ENCODE measurements at regions not wholly inside any gene's neighbourhood (a gene's known extent, or its start where the extent isn't known, plus 50 kb on each side); places are given as distances from the start of the nearest gene placed in this dataset.

GRCh38 chr7:81627536-81628287, 142.1 kb downstream of the HGF start:
- H2BK12ac ChIP-seq (ENCODE audit: low read length) = no peak overlapping the region
- no peaks in the 10 kb centered on the region for H3K27me3 ChIP-seq (ENCODE audit: insufficient read depth, low read length)
- no peaks in the 10 kb centered on the region for H3K9me3 ChIP-seq (ENCODE audit: insufficient read depth, low read depth, low read length)
- no peak for DNase-seq
- H2BK120ac ChIP-seq (ENCODE audit: insufficient read depth, low read length, poor library complexity) = no peak overlapping the region
- H3K27ac ChIP-seq (ENCODE audit: low read depth, low read length) = no peak overlapping the region
- no peaks in the 10 kb centered on the region for H3K4me1 ChIP-seq (ENCODE audit: control insufficient read depth in 1 of 2, insufficient read depth in 2 of 2, low read length in 2 of 2)
- no peak overlapping the region for H2AFZ ChIP-seq (ENCODE audit: insufficient read depth, low read length, poor library complexity)
- no peak overlapping the region for H3K18ac ChIP-seq (ENCODE audit: low read length)
- H4K12ac ChIP-seq (ENCODE audit: low read depth, low read length) = no peak overlapping the region
- H4K8ac ChIP-seq (ENCODE audit: low read depth, low read length) = no peak overlapping the region
- no peak overlapping the region for H2AK5ac ChIP-seq (ENCODE audit: low read length)
- H3K14ac ChIP-seq (ENCODE audit: low read length) = no peak overlapping the region
- no peak overlapping the region for H3K23ac ChIP-seq (ENCODE audit: low read length)
- H3K4ac ChIP-seq (ENCODE audit: low read depth, low read length) = no peak overlapping the region
- no peaks in the 10 kb centered on the region for H3K36me3 ChIP-seq (ENCODE audit: control insufficient read depth in 1 of 2, insufficient read depth in 2 of 2, low read length in 2 of 2)
- H3K79me2 ChIP-seq (ENCODE audit: control insufficient read depth, insufficient read depth, low read length, poor library complexity) = no peaks in the 10 kb centered on the region
- no peak overlapping the region for H3K4me2 ChIP-seq (ENCODE audit: low read length)
- no peak overlapping the region for H3K4me3 ChIP-seq (ENCODE audit: low read depth, low read length)
- no CpG with 5 or more reads among the region's 6 CpGs for WGBS (ENCODE audit: extremely low coverage, insufficient coverage, insufficient read length)
- H4K91ac ChIP-seq (ENCODE audit: low read depth, low read length) = no peak overlapping the region
- H3K79me1 ChIP-seq (ENCODE audit: low read length) = no peaks in the 10 kb centered on the region
- H2BK5ac ChIP-seq (ENCODE audit: low read depth, low read length, poor library complexity) = no peak overlapping the region
- H3K9ac ChIP-seq (ENCODE audit: low read length) = no peak overlapping the region

- no peak overlapping the region for H2AFZ ChIP-seq (ENCODE audit: insufficient read depth, low read length, poor library complexity)
- H3K18ac ChIP-seq (ENCODE audit: low read length) = no peak overlapping the region
- no peak overlapping the region for H2BK5ac ChIP-seq (ENCODE audit: low read depth, low read length, poor library complexity)
- no peak overlapping the region for H3K4ac ChIP-seq (ENCODE audit: low read depth, low read length)
- no peak overlapping the region for H3K4me3 ChIP-seq (ENCODE audit: low read depth, low read length)
- H3K14ac ChIP-seq (ENCODE audit: low read length) = no peak overlapping the region
- no peak for DNase-seq
- H3K4me1 ChIP-seq (ENCODE audit: control insufficient read depth in 1 of 2, insufficient read depth in 2 of 2, low read length in 2 of 2) = no peaks in the 10 kb centered on the region
- no peak overlapping the region for H2BK12ac ChIP-seq (ENCODE audit: low read length)
- H2BK120ac ChIP-seq (ENCODE audit: insufficient read depth, low read length, poor library complexity) = no peak overlapping the region
- no peak overlapping the region for H3K9ac ChIP-seq (ENCODE audit: low read length)
- WGBS (ENCODE audit: extremely low coverage, insufficient coverage, insufficient read length) = no CpG with 5 or more reads among the region's 1 CpG
- no peaks in the 10 kb centered on the region for H3K9me3 ChIP-seq (ENCODE audit: insufficient read depth, low read depth, low read length)
- H2AK5ac ChIP-seq (ENCODE audit: low read length) = no peak overlapping the region
- H4K12ac ChIP-seq (ENCODE audit: low read depth, low read length) = no peak overlapping the region
- no peak overlapping the region for H4K91ac ChIP-seq (ENCODE audit: low read depth, low read length)
- H3K79me2 ChIP-seq (ENCODE audit: control insufficient read depth, insufficient read depth, low read length, poor library complexity) = no peaks in the 10 kb centered on the region
- no peaks in the 10 kb centered on the region for H3K79me1 ChIP-seq (ENCODE audit: low read length)
- no peak overlapping the region for H3K23ac ChIP-seq (ENCODE audit: low read length)
- no peak overlapping the region for H4K8ac ChIP-seq (ENCODE audit: low read depth, low read length)
- H3K36me3 ChIP-seq (ENCODE audit: control insufficient read depth in 1 of 2, insufficient read depth in 2 of 2, low read length in 2 of 2) = no peaks in the 10 kb centered on the region
- H3K27ac ChIP-seq (ENCODE audit: low read depth, low read length) = no peak overlapping the region
- H3K4me2 ChIP-seq (ENCODE audit: low read length) = no peak overlapping the region
- H3K27me3 ChIP-seq (ENCODE audit: insufficient read depth, low read length) = no peaks in the 10 kb centered on the region
Observed at GRCh38 chr7:81626008-81626407, 143.8 kb downstream of the HGF start.

- Histone ChIP-seq H3K4me2 (ENCODE audit: low read length) (no peak overlapping the region), H3K23ac (ENCODE audit: low read length) (no peak overlapping the region), H3K27me3 (ENCODE audit: insufficient read depth, low read length) (no peaks in the 10 kb centered on the region), H2BK5ac (ENCODE audit: low read depth, low read length, poor library complexity) (no peak overlapping the region), H3K79me2 (ENCODE audit: control insufficient read depth, insufficient read depth, low read length, poor library complexity) (no peaks in the 10 kb centered on the region), H3K4me1 (ENCODE audit: control insufficient read depth in 1 of 2, insufficient read depth in 2 of 2, low read length in 2 of 2) (no peaks in the 10 kb centered on the region), H3K9me3 (ENCODE audit: insufficient read depth, low read depth, low read length) (no peaks in the 10 kb centered on the region), H3K36me3 (ENCODE audit: control insufficient read depth in 1 of 2, insufficient read depth in 2 of 2, low read length in 2 of 2) (no peaks in the 10 kb centered on the region), H4K8ac (ENCODE audit: low read depth, low read length) (no peak overlapping the region), H3K79me1 (ENCODE audit: low read length) (no peaks in the 10 kb centered on the region), H4K91ac (ENCODE audit: low read depth, low read length) (no peak overlapping the region), H2BK120ac (ENCODE audit: insufficient read depth, low read length, poor library complexity) (no peak overlapping the region), H3K14ac (ENCODE audit: low read length) (no peak overlapping the region), H3K18ac (ENCODE audit: low read length) (no peak overlapping the region), H4K12ac (ENCODE audit: low read depth, low read length) (no peak overlapping the region), H3K4me3 (ENCODE audit: low read depth, low read length) (no peak overlapping the region), H2AK5ac (ENCODE audit: low read length) (no peak overlapping the region), H2AFZ (ENCODE audit: insufficient read depth, low read length, poor library complexity) (no peak overlapping the region), H3K4ac (ENCODE audit: low read depth, low read length) (no peak overlapping the region), H2BK12ac (ENCODE audit: low read length) (no peak overlapping the region), H3K27ac (ENCODE audit: low read depth, low read length) (no peak overlapping the region), H3K9ac (ENCODE audit: low read length) (no peak overlapping the region)
- DNase-seq = no peak
- WGBS (ENCODE audit: extremely low coverage, insufficient coverage, insufficient read length) = no CpG with 5 or more reads among the region's 6 CpGs
Observed at GRCh38 chr7:81624650-81625631, 144.9 kb downstream of the HGF start.

GRCh38 chr7:81624021-81624592, 145.7 kb downstream of the HGF start:
- Histone ChIP-seq H3K36me3 (ENCODE audit: control insufficient read depth in 1 of 2, insufficient read depth in 2 of 2, low read length in 2 of 2) (no peaks in the 10 kb centered on the region), H2BK5ac (ENCODE audit: low read depth, low read length, poor library complexity) (no peak overlapping the region), H4K12ac (ENCODE audit: low read depth, low read length) (no peak overlapping the region), H3K9ac (ENCODE audit: low read length) (no peak overlapping the region), H3K9me3 (ENCODE audit: insufficient read depth, low read depth, low read length) (no peaks in the 10 kb centered on the region), H3K4ac (ENCODE audit: low read depth, low read length) (no peak overlapping the region), H3K4me2 (ENCODE audit: low read length) (no peak overlapping the region), H2BK120ac (ENCODE audit: insufficient read depth, low read length, poor library complexity) (no peak overlapping the region), H3K27me3 (ENCODE audit: insufficient read depth, low read length) (no peaks in the 10 kb centered on the region), H3K79me1 (ENCODE audit: low read length) (no peaks in the 10 kb centered on the region), H4K91ac (ENCODE audit: low read depth, low read length) (no peak overlapping the region), H3K79me2 (ENCODE audit: control insufficient read depth, insufficient read depth, low read length, poor library complexity) (no peaks in the 10 kb centered on the region), H3K18ac (ENCODE audit: low read length) (no peak overlapping the region), H4K8ac (ENCODE audit: low read depth, low read length) (no peak overlapping the region), H3K4me3 (ENCODE audit: low read depth, low read length) (no peak overlapping the region), H3K14ac (ENCODE audit: low read length) (no peak overlapping the region), H2BK12ac (ENCODE audit: low read length) (no peak overlapping the region), H2AFZ (ENCODE audit: insufficient read depth, low read length, poor library complexity) (no peak overlapping the region), H3K27ac (ENCODE audit: low read depth, low read length) (no peak overlapping the region), H3K4me1 (ENCODE audit: control insufficient read depth in 1 of 2, insufficient read depth in 2 of 2, low read length in 2 of 2) (no peaks in the 10 kb centered on the region), H2AK5ac (ENCODE audit: low read length) (no peak overlapping the region), H3K23ac (ENCODE audit: low read length) (no peak overlapping the region)
- no CpG with 5 or more reads among the region's 1 CpG for WGBS (ENCODE audit: extremely low coverage, insufficient coverage, insufficient read length)
- DNase-seq = no peak
